Right renal cortex interstitium (tissue), 3 donors: ENCODE measurements at regions not wholly inside any gene's neighbourhood (a gene's known extent, or its start where the extent isn't known, plus 50 kb on each side); places are given as distances from the start of the nearest gene placed in this dataset.
"Not testable (repeated sequence)": the region's sequence is repeated elsewhere in the genome, so short reads cannot be mapped to it uniquely, and the experiment has no call there.

Experiments used
- DNase-seq, 3 donors: peaks; one replicate each; pipeline ENCODE4 v3.0.0-alpha.2; 2013; ENCODE audit warnings: low read depth in 3 of 3, low spot score in 2 of 3

DNA sequence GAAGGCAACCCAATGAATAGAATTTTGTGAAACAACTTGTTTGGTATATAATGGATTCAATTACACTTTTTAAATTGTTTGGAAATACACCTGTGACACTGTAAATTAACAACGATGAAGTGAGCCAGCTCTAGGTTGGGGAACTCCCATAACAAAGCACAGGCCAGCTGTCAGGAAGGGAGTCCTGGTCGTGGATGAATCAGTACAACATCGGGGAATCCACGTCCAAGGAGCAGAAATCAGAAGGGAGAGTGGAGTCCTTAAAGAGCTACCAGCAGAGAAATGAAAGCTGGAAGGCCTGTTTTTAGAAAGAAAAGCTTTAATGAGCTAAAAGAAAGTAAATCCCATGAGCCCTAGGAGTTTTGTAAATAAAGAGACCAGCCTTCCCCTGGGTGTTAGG is 223.1 kb upstream of the SLC35B3 start:
- no peak for DNase-seq

- no peak for DNase-seq
Measured at GRCh38 chr6:8657522-8657921, 222.2 kb upstream of the SLC35B3 start.

DNA sequence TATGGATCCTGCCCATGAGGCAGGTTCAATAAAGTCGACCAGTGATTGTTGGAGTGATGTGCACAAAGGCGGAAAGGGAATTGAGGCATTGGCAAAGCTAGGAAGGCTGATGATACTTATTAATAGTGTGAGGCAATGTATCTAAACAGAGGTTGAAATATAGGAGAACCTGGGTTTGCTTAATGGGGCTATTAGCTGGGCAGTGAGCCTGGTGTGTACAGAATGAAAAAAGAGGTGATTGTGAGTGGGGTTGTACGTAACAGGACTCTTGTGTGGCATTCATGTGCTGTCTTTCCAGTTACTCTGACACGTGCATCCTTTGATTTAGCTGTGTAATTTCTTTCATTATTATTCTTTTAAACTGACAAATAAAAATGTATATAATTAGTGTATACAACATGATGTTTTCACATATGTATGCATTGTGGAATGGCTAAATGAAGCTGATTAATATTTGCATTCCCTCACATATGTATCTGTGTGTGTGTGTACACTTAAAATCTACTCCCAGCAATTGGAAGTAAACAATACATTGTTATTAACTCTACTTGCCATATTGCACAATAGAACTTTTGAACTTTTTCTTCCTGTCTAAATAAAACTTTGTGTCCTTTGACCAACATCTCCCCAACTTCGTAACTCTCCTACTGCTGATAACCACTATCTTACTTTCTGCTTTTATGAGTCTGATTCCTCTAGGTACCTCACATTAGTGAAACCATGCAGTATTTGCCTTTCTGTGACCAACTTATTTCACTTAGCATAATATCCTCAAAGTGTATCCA is 220.5 kb upstream of the SLC35B3 start:
- DNase-seq, result no peak

GRCh38 chr6:8652710-8653109 is 217.4 kb upstream of the SLC35B3 start:
- no peak for DNase-seq

DNA sequence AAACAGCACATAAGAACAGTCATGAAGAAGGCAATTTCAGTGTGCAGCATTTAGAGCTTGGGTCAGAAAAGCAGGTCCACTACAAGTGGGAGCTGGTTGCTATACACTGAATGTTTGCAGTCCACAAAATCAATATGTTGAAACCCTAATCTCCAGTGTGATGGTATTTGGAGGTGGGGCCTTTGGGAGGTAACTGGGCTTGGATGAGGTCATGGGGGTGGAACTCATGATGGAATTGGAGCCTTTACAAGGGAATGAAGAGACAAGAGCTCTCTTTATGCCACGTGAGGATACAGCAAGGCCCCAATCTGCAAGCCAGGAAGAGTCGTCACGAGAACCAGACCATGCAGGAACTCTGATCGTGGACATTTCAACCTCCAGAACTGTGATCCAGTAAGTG is 216.7 kb upstream of the SLC35B3 start:
- no peak for DNase-seq

- DNase-seq, result no peak
Measured at GRCh38 chr6:8645212-8645611, 209.9 kb upstream of the SLC35B3 start.

- DNase-seq, result no peak
Measured at GRCh38 chr6:8644306-8644705, 209.0 kb upstream of the SLC35B3 start.

- DNase-seq, result no peak
Measured at GRCh38 chr6:8642854-8643253, 207.5 kb upstream of the SLC35B3 start.

GRCh38 chr6:8642131-8642530 is 206.8 kb upstream of the SLC35B3 start:
- no peak for DNase-seq

DNA sequence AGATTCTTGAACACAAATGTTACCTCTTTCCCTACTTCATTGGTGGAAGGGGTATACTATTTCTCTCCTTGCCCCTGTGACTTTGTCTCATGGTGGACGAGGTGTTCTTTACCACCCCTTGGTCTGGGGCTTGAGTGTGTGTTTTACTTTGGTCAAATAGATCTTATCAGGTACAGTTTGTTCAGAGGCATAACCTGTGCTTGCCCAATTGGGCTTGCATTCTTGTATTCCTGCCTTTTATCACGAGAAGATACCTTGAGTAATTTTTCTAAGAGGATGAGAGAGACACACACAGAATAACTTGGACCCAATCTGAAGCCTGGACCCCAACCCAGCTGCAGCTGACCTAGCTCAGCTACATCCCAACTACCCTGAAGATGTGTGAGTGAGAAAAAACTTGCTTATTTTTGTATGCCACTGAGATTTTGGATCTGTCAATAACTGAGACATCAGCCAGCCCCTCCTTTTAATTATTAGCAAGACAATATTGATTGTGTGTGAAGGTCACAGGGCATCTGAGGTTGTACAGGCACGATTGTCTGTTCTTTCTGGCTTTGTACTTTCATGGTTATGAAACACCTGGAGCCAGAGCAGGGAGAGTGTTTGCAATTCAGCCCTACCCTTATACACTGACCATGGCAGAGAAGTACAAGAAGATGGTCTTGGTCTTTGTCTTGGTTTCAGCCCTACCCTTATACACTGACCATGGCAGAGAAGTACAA is 204.7 kb upstream of the SLC35B3 start:
- DNase-seq, result no peak

DNA sequence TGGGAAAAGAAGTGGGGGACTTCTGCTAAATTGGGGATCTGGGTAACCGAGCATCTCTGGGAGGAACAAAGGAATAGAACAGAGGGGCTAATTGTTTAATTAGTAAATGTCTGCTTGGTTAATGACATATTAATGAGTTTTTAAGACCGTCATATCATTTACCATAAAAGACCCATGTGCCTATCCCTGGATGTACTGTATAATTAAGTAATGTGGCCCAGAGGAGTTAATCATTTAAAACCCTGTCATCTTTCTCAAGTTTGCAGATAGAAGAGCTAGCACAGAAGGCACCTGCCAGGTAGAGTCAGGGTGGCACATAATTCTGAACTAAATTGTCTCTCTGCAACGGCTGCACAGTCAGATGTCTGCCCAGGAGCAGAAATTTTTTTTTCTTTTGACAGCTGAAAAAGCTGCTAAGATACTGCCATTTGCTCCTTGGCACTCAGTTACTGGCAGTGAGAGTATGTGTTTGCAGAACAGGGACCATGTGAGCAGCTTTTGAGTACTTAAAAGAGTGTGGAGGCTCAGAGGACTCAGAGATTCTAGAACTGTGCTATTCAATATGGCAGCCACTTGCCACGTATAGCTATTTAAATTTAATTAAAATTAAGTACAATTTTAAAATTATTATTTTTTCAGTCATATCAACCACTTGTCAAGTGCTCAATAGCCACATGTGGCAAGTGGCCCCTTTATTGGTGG is 202.7 kb upstream of the SLC35B3 start:
- DNase-seq, result no peak

DNA sequence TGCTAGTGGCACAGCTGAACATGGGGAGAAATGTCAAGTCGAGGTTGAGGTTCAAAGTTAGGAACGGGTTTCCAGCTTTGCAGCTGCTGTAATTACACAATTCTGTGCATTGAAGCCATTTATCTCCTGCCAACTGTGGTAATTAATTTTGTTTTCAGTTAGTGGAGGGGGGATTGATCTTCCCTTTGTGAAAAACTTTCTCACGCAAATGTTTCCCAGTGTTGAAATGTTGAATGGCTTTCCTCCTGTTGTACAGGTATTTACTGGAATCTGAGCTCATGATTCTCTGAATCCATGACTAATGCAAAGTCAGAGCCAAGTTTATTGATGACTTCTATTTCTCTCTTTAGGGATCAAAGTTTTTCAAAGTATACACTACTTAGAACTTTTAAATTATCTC is 198.4 kb upstream of the SLC35B3 start:
- DNase-seq, result no peak

DNA sequence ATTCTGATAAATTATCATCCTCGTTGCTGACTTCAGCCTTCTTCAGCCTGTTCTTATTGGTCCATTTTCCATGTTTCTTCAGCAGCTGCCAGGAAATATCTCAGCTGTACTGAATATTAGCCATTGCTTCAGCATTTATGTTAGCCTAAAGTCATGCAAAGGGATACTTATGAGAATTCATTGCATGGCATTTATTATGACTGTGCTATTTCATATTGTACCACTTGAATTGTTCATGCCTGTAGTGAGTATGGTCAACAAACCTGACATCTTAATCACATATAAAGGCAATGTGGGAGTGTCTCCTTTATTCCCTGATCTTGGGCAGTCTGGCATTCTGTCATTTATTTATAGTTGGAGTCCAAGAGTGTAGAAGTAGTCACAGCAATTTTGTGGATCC is 193.4 kb upstream of the SLC35B3 start:
- no peak for DNase-seq

- DNase-seq, result no peak
Measured at GRCh38 chr6:8628063-8628462, 192.7 kb upstream of the SLC35B3 start.

DNA sequence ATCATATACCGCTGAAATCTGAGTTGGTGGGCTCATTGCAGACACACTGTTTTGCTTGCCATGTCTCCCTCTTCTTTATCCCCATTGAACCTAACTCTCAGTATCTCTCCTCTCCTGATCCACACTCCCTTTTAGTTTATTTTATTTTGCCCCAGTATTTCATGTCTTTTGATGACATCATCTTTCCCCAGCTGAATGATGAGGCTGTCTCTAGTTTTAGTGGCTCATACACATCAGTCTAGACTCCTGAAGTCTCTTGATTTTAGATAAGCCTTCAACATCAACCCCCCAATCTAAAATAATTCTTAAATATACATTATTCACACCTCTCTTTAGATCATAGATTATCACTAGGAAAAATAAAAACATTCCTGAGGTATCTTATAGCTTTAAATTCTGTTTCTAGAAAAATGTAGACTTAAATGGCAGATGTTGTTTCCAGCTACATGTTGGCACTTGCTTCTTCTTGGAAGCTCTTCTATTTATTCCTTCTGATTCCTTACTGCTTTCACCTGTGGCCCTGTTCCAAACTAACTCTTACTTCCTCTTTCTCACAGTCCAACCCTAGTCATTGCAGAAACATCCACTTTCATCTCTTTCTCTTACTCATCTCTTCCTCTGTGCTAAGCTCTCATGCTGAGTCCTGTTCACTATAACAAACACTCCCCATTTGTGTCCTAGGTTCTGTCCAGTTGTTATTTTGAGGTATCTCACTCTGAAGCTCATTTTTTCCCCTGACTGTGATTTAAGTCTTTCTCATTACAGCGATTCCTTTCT is 191.9 kb upstream of the SLC35B3 start:
- no peak for DNase-seq

- no peak for DNase-seq
Measured at GRCh38 chr6:8624665-8625064, 189.3 kb upstream of the SLC35B3 start.

- DNase-seq, result no peak
Measured at GRCh38 chr6:8623441-8623840, 188.1 kb upstream of the SLC35B3 start.

DNA sequence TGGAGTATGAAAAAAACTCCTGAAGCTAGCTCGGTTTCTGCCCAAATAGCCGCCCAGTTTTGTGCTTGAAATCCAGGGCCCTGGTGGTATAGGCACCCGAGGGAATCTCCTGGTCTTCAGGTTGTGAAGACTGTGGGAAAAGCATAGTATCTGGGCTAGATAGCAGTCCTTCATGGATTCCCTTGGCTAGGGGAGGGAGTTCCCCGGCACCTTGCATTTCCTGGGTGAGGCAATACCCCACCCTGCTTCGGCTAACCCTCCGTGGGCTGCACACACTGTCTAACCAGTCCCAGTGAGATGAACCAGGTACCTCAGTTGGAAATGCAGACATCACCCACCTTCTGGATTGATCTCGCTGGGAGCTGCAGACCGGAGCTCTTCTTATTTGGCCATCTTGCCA is 184.5 kb upstream of the SLC35B3 start:
- DNase-seq, result no peak

- DNase-seq, result not testable (repeated sequence)
Measured at GRCh38 chr6:8619408-8619807, 184.1 kb upstream of the SLC35B3 start.

- no peak for DNase-seq
Measured at GRCh38 chr6:8608737-8609136, 173.4 kb upstream of the SLC35B3 start.
